Small intestine (tissue), 7 donors: ENCODE measurements at regions not wholly inside any gene's neighbourhood (a gene's known extent, or its start where the extent isn't known, plus 50 kb on each side); places are given as distances from the start of the nearest gene placed in this dataset.

Source experiments
- DNase-seq, 2 donors: peaks; one replicate each; pipeline versions ENCODE4 v3.0.0 to v3.0.0-alpha.2; 2013
- FAIRE-seq: peaks from 2 replicates; lab custom pipeline; 2012; peaks lifted over from hg19 to GRCh38; lab: Jason Lieb, UNC
- H3K27ac ChIP-seq, 3 donors: one replicate each; pipeline ENCODE4 v1.5.1; 2013; ENCODE audit warnings: low read length in 2 of 3, mild to moderate bottlenecking in 2 of 3, control low read depth in 1 of 3, inconsistent platforms in 1 of 3, low read depth in 1 of 3, moderate library complexity in 1 of 3
- H3K27me3 ChIP-seq, 3 donors: one replicate each; pipeline ENCODE4 v1.6.1; 2013; ENCODE audit warnings: low read length in 3 of 3, inconsistent platforms in 1 of 3; ENCODE audit not compliant: control insufficient read depth in 3 of 3, insufficient read depth in 3 of 3
- H3K36me3 ChIP-seq, 3 donors: one replicate each; pipeline ENCODE4 v1.6.1; 2013; ENCODE audit warnings: low read length in 3 of 3, inconsistent platforms in 1 of 3, low read depth in 1 of 3, mild to moderate bottlenecking in 1 of 3, moderate library complexity in 1 of 3; ENCODE audit not compliant: control insufficient read depth in 3 of 3, insufficient read depth in 2 of 3
- H3K4me1 ChIP-seq, 3 donors: one replicate each; pipeline ENCODE4 v1.6.1; 2013; ENCODE audit warnings: low read length in 2 of 3, inconsistent platforms in 1 of 3, low read depth in 1 of 3, mild to moderate bottlenecking in 1 of 3, moderate library complexity in 1 of 3; ENCODE audit not compliant: control insufficient read depth in 3 of 3, insufficient read depth in 2 of 3
- H3K4me3 ChIP-seq, 3 donors: one replicate each; pipeline ENCODE4 v1.5.1; 2013; ENCODE audit warnings: low read length in 3 of 3, control low read depth in 1 of 3, inconsistent platforms in 1 of 3, low read depth in 1 of 3, mild to moderate bottlenecking in 1 of 3, moderate library complexity in 1 of 3
- H3K9me3 ChIP-seq, 2 donors: one replicate each; pipeline ENCODE4 v1.6.1; 2013; ENCODE audit warnings: low read depth in 1 of 2, low read length in 1 of 2; ENCODE audit not compliant: control insufficient read depth in 2 of 2, insufficient read depth in 1 of 2
- WGBS, 3 donors: extraction: QIAGEN DNeasy Blood & Tissue Kit; methylation state at CpG; one replicate each; pipeline ENCODE4 v1.1.7; 2013; 5-methylcytosine and 5-hydroxymethylcytosine counted together
- donor health status: healthy with polysubstance abuse.
- donor health status: control.
- donor health status: control.
- donor health status: Bipolar disorder and iron deficiency.
- donor health status: healthy.

- FAIRE-seq, result no peak
- no peak overlapping the region for H3K4me3 ChIP-seq
- no peak for DNase-seq
- no peak overlapping the region for H3K27ac ChIP-seq
- H3K9me3 ChIP-seq, result no peaks in the 10 kb centered on the region
- no peaks in the 10 kb centered on the region for H3K36me3 ChIP-seq
- WGBS, 3 donors, result 84 to 92% (median 89%) methylated on average over 4 of the region's 4 CpGs
- H3K4me1 ChIP-seq, result peaks cover 0 to 4% (median 2%) of the 10 kb centered on the region in 3 donors
- H3K27me3 ChIP-seq, result no peaks in the 10 kb centered on the region
Observed at GRCh38 chr2:181774685-181775084, 94.4 kb upstream of the NEUROD1 start.

- no peaks in the 10 kb centered on the region for H3K36me3 ChIP-seq
- FAIRE-seq (no peak), DNase-seq (no peak)
- no peak overlapping the region for H3K4me3 ChIP-seq
- peaks cover 12 to 18% (median 16%) of the 10 kb centered on the region in 3 donors for H3K4me1 ChIP-seq
- H3K27me3 ChIP-seq, result no peaks in the 10 kb centered on the region
- no peaks in the 10 kb centered on the region for H3K9me3 ChIP-seq
- WGBS, 3 donors, result 86 to 99% (median 92%) methylated on average over 3 of the region's 3 CpGs
- no peak overlapping the region for H3K27ac ChIP-seq
Observed at GRCh38 chr2:181776336-181776735, 96.0 kb upstream of the NEUROD1 start.

GRCh38 chr2:181777734-181778133, 97.4 kb upstream of the NEUROD1 start:
- Histone ChIP-seq H3K27ac (no peak overlapping the region), H3K9me3 (no peaks in the 10 kb centered on the region), H3K27me3 (no peaks in the 10 kb centered on the region), H3K4me1 (peaks cover 17 to 25% (median 23%) of the 10 kb centered on the region in 3 donors), H3K4me3 (no peak overlapping the region), H3K36me3 (no peaks in the 10 kb centered on the region)
- WGBS, 3 donors, result 31 to 56% (median 49%) methylated on average over 3 of the region's 3 CpGs
- no peak for FAIRE-seq
- DNase-seq, result peak in 1 of 2 donors; percentile 12

GRCh38 chr2:181778621-181779201, 98.4 kb upstream of the NEUROD1 start:
- H3K4me3 ChIP-seq, result no peak overlapping the region
- H3K36me3 ChIP-seq, result no peaks in the 10 kb centered on the region
- H3K4me1 ChIP-seq, result peaks cover 17 to 32% (median 23%) of the 10 kb centered on the region in 3 donors
- FAIRE-seq, result no peak
- no peaks in the 10 kb centered on the region for H3K9me3 ChIP-seq
- no peak overlapping the region for H3K27ac ChIP-seq
- whole genome bisulfite sequencing, 3 donors, result 41 to 62% (median 41%) methylated on average over 2 of the region's 2 CpGs
- no peaks in the 10 kb centered on the region for H3K27me3 ChIP-seq
- DNase-seq, result peak in 1 of 2 donors; percentile 11

GRCh38 chr2:181779288-181780021, 99.1 kb upstream of the NEUROD1 start:
- H3K27me3 ChIP-seq, result no peaks in the 10 kb centered on the region
- DNase-seq (peak in 1 of 2 donors; percentile 17), FAIRE-seq (no peak)
- no peaks in the 10 kb centered on the region for H3K9me3 ChIP-seq
- WGBS, 3 donors, result 59 to 81% (median 81%) methylated on average over 2 of the region's 2 CpGs
- no peaks in the 10 kb centered on the region for H3K36me3 ChIP-seq
- no peak overlapping the region for H3K4me3 ChIP-seq
- H3K27ac ChIP-seq, result peak overlapping the region in 2 of 3 donors; percentile 27 to 86
- H3K4me1 ChIP-seq, result peaks cover 17 to 32% (median 23%) of the 10 kb centered on the region in 3 donors

- no peaks in the 10 kb centered on the region for H3K27me3 ChIP-seq
- peak overlapping the region in 2 of 3 donors; percentile 31 to 86 for H3K27ac ChIP-seq
- no peaks in the 10 kb centered on the region for H3K9me3 ChIP-seq
- no peaks in the 10 kb centered on the region for H3K36me3 ChIP-seq
- peaks cover 17 to 32% (median 23%) of the 10 kb centered on the region in 3 donors for H3K4me1 ChIP-seq
- FAIRE-seq (no peak), DNase-seq (peak in 1 of 2 donors; percentile 30)
- 67 to 91% (median 83%) methylated on average over 1 of the region's 1 CpG for WGBS, 3 donors
- H3K4me3 ChIP-seq, result no peak overlapping the region
Observed at GRCh38 chr2:181780047-181780651, 99.8 kb upstream of the NEUROD1 start.

GRCh38 chr2:181780657-181781056, 100.3 kb upstream of the NEUROD1 start:
- Histone ChIP-seq H3K36me3 (no peaks in the 10 kb centered on the region), H3K27ac (peak overlapping the region in 2 of 3 donors; percentile 80 to 86), H3K4me1 (peaks cover 17 to 35% (median 23%) of the 10 kb centered on the region in 3 donors), H3K27me3 (no peaks in the 10 kb centered on the region), H3K9me3 (no peaks in the 10 kb centered on the region), H3K4me3 (no peak overlapping the region)
- FAIRE-seq, result no peak
- DNase-seq, result peak; percentile 62 to 71

GRCh38 chr2:181781078-181781786, 100.9 kb upstream of the NEUROD1 start:
- H3K4me1 ChIP-seq, result peaks cover 17 to 37% (median 23%) of the 10 kb centered on the region in 3 donors
- DNase-seq (peak; percentile 24 to 47), FAIRE-seq (no peak)
- H3K4me3 ChIP-seq, result no peak overlapping the region
- H3K9me3 ChIP-seq, result no peaks in the 10 kb centered on the region
- no peaks in the 10 kb centered on the region for H3K36me3 ChIP-seq
- peak overlapping the region in 2 of 3 donors; percentile 80 to 86 for H3K27ac ChIP-seq
- H3K27me3 ChIP-seq, result no peaks in the 10 kb centered on the region
